GM03348 (cell line): ENCODE measurements at regions not wholly inside any gene's neighbourhood (a gene's known extent, or its start where the extent isn't known, plus 50 kb on each side); places are given as distances from the start of the nearest gene placed in this dataset.

Source experiments
- DNase-seq: peaks from one replicate; pipeline ENCODE4 v3.0.0; 2012; ENCODE audit warnings: low spot score

GRCh38 chr4:122305853-122306252, 73.0 kb upstream of the ADAD1 start:
- DNase-seq: no peak

- peak; percentile 19 for DNase-seq
These were observed 68.7 kb upstream of the ADAD1 start for GRCh38 chr4:122309988-122310626.

- no peak for DNase-seq
These were observed 65.7 kb upstream of the ADAD1 start for GRCh38 chr4:122313006-122313646.

GRCh38 chr4:122326908-122327307, 51.9 kb upstream of the ADAD1 start:
- no peak for DNase-seq

- no peak for DNase-seq
These were observed 49.9 kb upstream of the ADAD1 start for GRCh38 chr4:122328893-122329292.
